B cell (primary cell): ENCODE measurements at regions not wholly inside any gene's neighbourhood (a gene's known extent, or its start where the extent isn't known, plus 50 kb on each side); places are given as distances from the start of the nearest gene placed in this dataset.

ENCODE experiments used
- ATAC-seq: fragments of 200-7000 bp; cut with Tn5 transposase; one replicate; pipeline ENCODE4 v1.10.0; 2021; ENCODE audit warnings: low read depth, mild to moderate bottlenecking, moderate number of reproducible peaks, moderate library complexity
- CTCF ChIA-PET: fragments of 350-600 bp; sonication (Branson Sonifier 250); formaldehyde crosslinking; loops from one replicate; lab custom pipeline; 2021; ENCODE audit warnings: antibody characterized with exemption, inconsistent platforms; lab: Charles Lee
- POLR2A ChIA-PET: fragments of 350-600 bp; sonication (Branson Sonifier 250); formaldehyde crosslinking; loops from one replicate; lab custom pipeline; 2021; ENCODE audit warnings: antibody characterized with exemption; lab: Charles Lee
- DNase-seq: peaks from one replicate; pipeline ENCODE4 v3.0.0; 2013
- H2AFZ ChIP-seq: 2 replicates; pipeline ENCODE4 v1.6.1; 2012; ENCODE audit warnings: mild to moderate bottlenecking, low read depth, low read length; ENCODE audit not compliant: insufficient read depth, poor library complexity, severe bottlenecking
- H3K27ac ChIP-seq, 2 donors: 1 replicate in 1 of 2; 2 replicates in 1 of 2; pipeline ENCODE4 v1.5.1; 2012 to 2013; ENCODE audit warnings: low read length in 2 of 2, mild to moderate bottlenecking in 2 of 2, moderate library complexity in 1 of 2
- H3K27me3 ChIP-seq, 4 experiments: fragments of 200-600 bp in 1 of 4; sonication (generic) in 1 of 4; replicated peaks in 1 of 4; 1 replicate in 2 of 4; 2 replicates in 2 of 4; pipeline versions ENCODE4 v1.6.1 to v1.7.0; 2013 to 2016; ENCODE audit warnings: low read length in 3 of 4, mild to moderate bottlenecking in 2 of 4, mixed read lengths in 1 of 4, moderate library complexity in 1 of 4; ENCODE audit not compliant: insufficient read depth in 4 of 4, control insufficient read depth in 3 of 4; ENCODE audit errors: control extremely low read depth in 1 of 4
- H3K36me3 ChIP-seq, 2 experiments: replicated peaks in 1 of 2; 1 replicate in 1 of 2; 2 replicates in 1 of 2; pipeline versions ENCODE4 v1.6.1 to v1.7.1; 2013; ENCODE audit warnings: low read length in 1 of 2; ENCODE audit not compliant: insufficient read depth in 2 of 2, control insufficient read depth in 1 of 2; ENCODE audit errors: control extremely low read depth in 1 of 2, extremely low read depth in 1 of 2
- H3K4me1 ChIP-seq, 2 donors: fragments of 200-600 bp in 1 of 2; sonication (generic) in 1 of 2; 1 replicate in 1 of 2; 2 replicates in 1 of 2; pipeline versions ENCODE4 v1.5.1 to v1.6.1; 2013 to 2017; ENCODE audit warnings: low read length in 2 of 2; ENCODE audit not compliant: control insufficient read depth in 2 of 2, insufficient read depth in 2 of 2
- H3K4me2 ChIP-seq: replicated peaks from 2 replicates; pipeline ENCODE3; 2012; ENCODE audit warnings: mild to moderate bottlenecking, low read depth, low read length; ENCODE audit not compliant: poor library complexity, severe bottlenecking
- H3K4me3 ChIP-seq, 5 experiments: fragments of 200-600 bp in 1 of 5; sonication (generic) in 1 of 5; 1 replicate in 3 of 5; 2 replicates in 2 of 5; pipeline versions ENCODE4 v1.5.1 to v1.7.0; 2011 to 2016; ENCODE audit warnings: low read length in 4 of 5, mild to moderate bottlenecking in 4 of 5, low read depth in 2 of 5, control low read depth in 1 of 5, moderate library complexity in 1 of 5; ENCODE audit not compliant: insufficient read depth in 1 of 5; ENCODE audit errors: control extremely low read depth in 1 of 5, extremely low read depth in 1 of 5
- H3K79me2 ChIP-seq: fragments of 200-600 bp; sonication (generic); one replicate; pipeline ENCODE4 v1.6.0; 2016; ENCODE audit warnings: low read length; ENCODE audit not compliant: control insufficient read depth, insufficient read depth
- H3K9ac ChIP-seq: fragments of 200-600 bp; sonication (generic); 2 replicates; pipeline ENCODE4 v1.6.1; 2017; ENCODE audit warnings: mild to moderate bottlenecking, low read length, moderate library complexity
- H3K9me3 ChIP-seq, 3 donors: one replicate each; pipeline versions ENCODE4 v1.6.1 to v1.7.1; 2013; ENCODE audit warnings: low read length in 2 of 3; ENCODE audit not compliant: control insufficient read depth in 2 of 3, insufficient read depth in 1 of 3; ENCODE audit errors: control extremely low read depth in 1 of 3
- H4K20me1 ChIP-seq: 2 replicates; pipeline ENCODE4 v1.6.0; 2012; ENCODE audit warnings: mild to moderate bottlenecking, low read length; ENCODE audit not compliant: insufficient read depth, control insufficient read depth, poor library complexity, severe bottlenecking
- H3K27ac Mint-ChIP-seq: one replicate; pipeline ENCODE4 v1.8.0; 2021; ENCODE audit warnings: mixed read lengths
- H3K27me3 Mint-ChIP-seq: one replicate; pipeline ENCODE4 v1.8.0; 2021; ENCODE audit warnings: mixed read lengths
- H3K4me1 Mint-ChIP-seq: one replicate; pipeline ENCODE4 v1.8.0; 2021; ENCODE audit warnings: mixed read lengths
- H3K4me3 Mint-ChIP-seq: one replicate; pipeline ENCODE4 v1.8.0; 2021; ENCODE audit warnings: mixed read lengths
- H3K9me3 Mint-ChIP-seq: one replicate; pipeline ENCODE4 v1.8.0; 2022; ENCODE audit warnings: mixed read lengths; ENCODE audit not compliant: insufficient read depth
- EZH2 ChIP-seq: IDR thresholded peaks from 2 replicates; pipeline ENCODE4 v1.6.1; 2012; ENCODE audit warnings: borderline replicate concordance, low read depth, mild to moderate bottlenecking, moderate library complexity, low read length; ENCODE audit not compliant: insufficient read depth, poor library complexity, severe bottlenecking
- WGBS: methylation state at CpG from one replicate; pipeline ENCODE4 v1.1.5; 2013; ENCODE audit warnings: missing lambda C conversion rate; ENCODE audit not compliant: insufficient coverage; 5-methylcytosine and 5-hydroxymethylcytosine counted together
- intact Hi-C: fragments of 100-400 bp; cut with micrococcal nuclease; formaldehyde crosslinking; loops from one replicate; pipeline ENCODE4 v1.10.0; 2022
- TF ChIP-seq, protein P1 (sequence below): fragments of 200-600 bp; IDR thresholded peaks from one replicate; pipeline ENCODE4 v1.8.0; 2022; ENCODE audit warnings: antibody characterized with exemption, mild to moderate bottlenecking

GRCh38 chr9:126752881-126753670, 51.8 kb upstream of the ZBTB43 start:
- no peak overlapping the region for H3K27ac Mint-ChIP-seq
- Histone ChIP-seq H2AFZ (no peak overlapping the region), H3K27me3 (no peaks in the 10 kb centered on the region), H3K9ac (no peak overlapping the region), H3K4me2 (no peak overlapping the region), H3K36me3 (no peaks in the 10 kb centered on the region), H3K4me1 (peaks cover 3 to 4% of the 10 kb centered on the region in 2 donors), H3K27ac (no peak overlapping the region), H3K4me3 (no peak overlapping the region), H3K79me2 (no peaks in the 10 kb centered on the region), H4K20me1 (no peaks in the 10 kb centered on the region), H3K9me3 (peaks cover 0 to 2% (median 0%) of the 10 kb centered on the region in 3 donors)
- H3K4me1 Mint-ChIP-seq = peaks cover 9% of the 10 kb centered on the region
- intact Hi-C loops = no loop called here
- no peak for ATAC-seq
- H3K27me3 Mint-ChIP-seq = no peaks in the 10 kb centered on the region
- DNase-seq = no peak
- 91% methylated on average over 7 of the region's 10 CpGs for WGBS
- ChIA-PET CTCF (interaction anchor here (1.1 to 1.6 kb wide), 3 partner anchors 29 to 47 kb away, joined by 4 read pairs; no protein-coding TSS in a partner anchor), POLR2A (no interaction called here)
- H3K9me3 Mint-ChIP-seq = no peaks in the 10 kb centered on the region
- H3K4me3 Mint-ChIP-seq = no peak overlapping the region
- TF ChIP-seq EZH2 = no peak
- TF ChIP-seq, protein P1, sequence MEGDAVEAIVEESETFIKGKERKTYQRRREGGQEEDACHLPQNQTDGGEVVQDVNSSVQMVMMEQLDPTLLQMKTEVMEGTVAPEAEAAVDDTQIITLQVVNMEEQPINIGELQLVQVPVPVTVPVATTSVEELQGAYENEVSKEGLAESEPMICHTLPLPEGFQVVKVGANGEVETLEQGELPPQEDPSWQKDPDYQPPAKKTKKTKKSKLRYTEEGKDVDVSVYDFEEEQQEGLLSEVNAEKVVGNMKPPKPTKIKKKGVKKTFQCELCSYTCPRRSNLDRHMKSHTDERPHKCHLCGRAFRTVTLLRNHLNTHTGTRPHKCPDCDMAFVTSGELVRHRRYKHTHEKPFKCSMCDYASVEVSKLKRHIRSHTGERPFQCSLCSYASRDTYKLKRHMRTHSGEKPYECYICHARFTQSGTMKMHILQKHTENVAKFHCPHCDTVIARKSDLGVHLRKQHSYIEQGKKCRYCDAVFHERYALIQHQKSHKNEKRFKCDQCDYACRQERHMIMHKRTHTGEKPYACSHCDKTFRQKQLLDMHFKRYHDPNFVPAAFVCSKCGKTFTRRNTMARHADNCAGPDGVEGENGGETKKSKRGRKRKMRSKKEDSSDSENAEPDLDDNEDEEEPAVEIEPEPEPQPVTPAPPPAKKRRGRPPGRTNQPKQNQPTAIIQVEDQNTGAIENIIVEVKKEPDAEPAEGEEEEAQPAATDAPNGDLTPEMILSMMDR = no peak
